ENCODE measurements at regions not wholly inside any gene's neighbourhood (a gene's known extent, or its start where the extent isn't known, plus 50 kb on each side); places are given as distances from the start of the nearest gene placed in this dataset.

- 88 to 90% methylated on average over 13 of the region's 13 CpGs for WGBS, 2 donors
- H3K27me3 ChIP-seq: no peaks in the 10 kb centered on the region
- intact Hi-C loops (cut with DNase I): no loop called here
- no peaks in the 10 kb centered on the region for H3K36me3 ChIP-seq
- no peak overlapping the region for H3K27ac ChIP-seq
- no peaks in the 10 kb centered on the region for H3K9me3 ChIP-seq
- no peak for DNase-seq
- no peak overlapping the region for H3K4me3 ChIP-seq (replicated peaks in 1 of 3)
- peaks cover 7 to 14% of the 10 kb centered on the region in 2 donors for H3K4me1 ChIP-seq
- TF ChIP-seq POLR2A (IDR thresholded peaks at IDR 0.05) (no peak), CTCF (IDR thresholded peaks at IDR 0.05) (no peak)
These were observed 53.3 kb upstream of the SOX1 start for GRCh38 chr13:112013665-112014064.

- intact Hi-C loops (cut with DNase I): no loop called here
- Histone ChIP-seq H3K27ac (no peak overlapping the region), H3K27me3 (no peaks in the 10 kb centered on the region), H3K4me3 (replicated peaks in 1 of 3) (no peak overlapping the region), H3K9me3 (no peaks in the 10 kb centered on the region), H3K36me3 (no peaks in the 10 kb centered on the region), H3K4me1 (peaks cover 7 to 14% of the 10 kb centered on the region in 2 donors)
- 67 to 69% methylated on average over 28 to 29 of the region's 30 CpGs for WGBS, 2 donors
- DNase-seq: no peak
- TF ChIP-seq CTCF (IDR thresholded peaks at IDR 0.05) (no peak), POLR2A (IDR thresholded peaks at IDR 0.05) (no peak)
These were observed 52.1 kb upstream of the SOX1 start for GRCh38 chr13:112014857-112015256.

Measured in thyroid gland (tissue), 4 donors.